ENCODE measurements at regions not wholly inside any gene's neighbourhood (a gene's known extent, or its start where the extent isn't known, plus 50 kb on each side); places are given as distances from the start of the nearest gene placed in this dataset.

DNA sequence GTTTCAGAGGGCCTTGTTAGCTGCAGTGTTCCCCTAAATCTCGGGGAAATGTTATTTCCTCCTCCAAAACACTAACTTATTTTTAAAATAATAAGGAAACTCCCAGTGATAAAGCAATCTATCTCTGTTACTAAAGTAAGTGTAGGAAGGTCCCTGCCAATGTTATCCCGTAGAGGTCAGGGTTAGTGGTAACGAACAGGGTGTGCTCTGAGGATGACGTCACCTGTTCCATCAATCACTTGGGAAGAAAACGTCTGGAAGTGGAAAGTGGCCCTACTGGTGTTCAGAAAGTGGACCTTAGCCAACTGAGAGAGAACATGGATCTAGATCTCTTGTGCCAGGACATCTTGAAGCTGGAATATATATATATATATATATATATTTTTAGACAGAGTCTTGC, 249.5 kb downstream of the BCOR start:
- TF ChIP-seq, protein P1, sequence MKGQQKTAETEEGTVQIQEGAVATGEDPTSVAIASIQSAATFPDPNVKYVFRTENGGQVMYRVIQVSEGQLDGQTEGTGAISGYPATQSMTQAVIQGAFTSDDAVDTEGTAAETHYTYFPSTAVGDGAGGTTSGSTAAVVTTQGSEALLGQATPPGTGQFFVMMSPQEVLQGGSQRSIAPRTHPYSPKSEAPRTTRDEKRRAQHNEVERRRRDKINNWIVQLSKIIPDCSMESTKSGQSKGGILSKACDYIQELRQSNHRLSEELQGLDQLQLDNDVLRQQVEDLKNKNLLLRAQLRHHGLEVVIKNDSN (IDR thresholded peaks at IDR 0.05) = no peak
- no peak for TF ChIP-seq TAF1 (IDR thresholded peaks at IDR 0.05; ENCODE audit: low read depth)
- no peak for TF ChIP-seq ZBTB7A (IDR thresholded peaks at IDR 0.05; ENCODE audit: low read depth)
- TF ChIP-seq EGR1 (IDR thresholded peaks at IDR 0.05) = no peak
- TF ChIP-seq CEBPB (IDR thresholded peaks at IDR 0.05) = no peak
- TF ChIP-seq NFIC (IDR thresholded peaks at IDR 0.05) = no peak

Measured in Ishikawa (cell line).